Effector CD4-positive, alpha-beta T cell (primary cell): ENCODE measurements at regions not wholly inside any gene's neighbourhood (a gene's known extent, or its start where the extent isn't known, plus 50 kb on each side); places are given as distances from the start of the nearest gene placed in this dataset.

Source experiments
- DNase-seq: peaks from one replicate; pipeline ENCODE4 v3.0.0-alpha.2; 2020

DNA sequence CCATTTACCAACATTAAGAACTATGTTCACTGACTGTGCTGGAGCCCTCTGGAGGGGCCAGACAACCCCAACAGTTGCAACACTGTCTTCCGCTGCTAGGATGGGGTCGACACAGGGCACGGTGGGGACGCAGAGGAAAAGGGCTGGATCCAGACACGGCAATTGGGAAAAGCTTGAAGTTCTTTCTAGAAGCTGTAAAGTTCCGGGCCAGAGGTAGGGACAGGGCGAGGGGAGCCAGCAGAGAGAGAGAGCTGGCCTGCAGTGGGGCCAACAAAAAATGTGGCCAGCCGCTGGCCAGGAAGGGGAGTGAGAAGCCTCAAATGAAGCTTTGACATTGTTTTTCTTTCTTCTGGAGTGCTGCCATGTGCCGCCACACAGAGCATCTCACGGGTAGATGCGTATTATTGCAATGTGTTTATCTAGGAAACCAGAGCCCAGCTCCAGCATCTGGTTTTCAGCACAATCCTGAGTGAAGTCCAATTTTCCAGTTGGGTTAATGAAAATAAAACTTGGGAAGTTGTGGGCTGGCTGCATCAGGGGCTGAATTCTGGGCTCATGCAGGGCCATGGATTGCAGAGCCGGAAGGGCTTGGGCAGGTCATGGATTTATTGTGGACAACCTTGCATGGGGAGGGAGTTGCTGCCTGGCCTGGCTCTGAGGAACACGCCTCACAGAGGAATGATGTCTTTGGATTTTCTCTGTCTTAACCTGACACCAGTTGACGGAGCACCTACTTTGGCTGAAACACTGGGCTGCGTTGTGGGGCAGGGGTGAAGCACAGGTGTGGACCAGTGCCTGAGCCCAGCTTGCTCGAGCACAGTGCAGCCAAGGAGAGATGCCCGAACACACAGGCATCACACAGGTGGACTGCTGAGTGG is 67.6 kb upstream of the AMPD3 start:
- DNase-seq = no peak

GRCh38 chr11:10388101-10388500 is 67.0 kb upstream of the AMPD3 start:
- no peak for DNase-seq

GRCh38 chr11:10388574-10388973 is 66.5 kb upstream of the AMPD3 start:
- DNase-seq = no peak

DNA sequence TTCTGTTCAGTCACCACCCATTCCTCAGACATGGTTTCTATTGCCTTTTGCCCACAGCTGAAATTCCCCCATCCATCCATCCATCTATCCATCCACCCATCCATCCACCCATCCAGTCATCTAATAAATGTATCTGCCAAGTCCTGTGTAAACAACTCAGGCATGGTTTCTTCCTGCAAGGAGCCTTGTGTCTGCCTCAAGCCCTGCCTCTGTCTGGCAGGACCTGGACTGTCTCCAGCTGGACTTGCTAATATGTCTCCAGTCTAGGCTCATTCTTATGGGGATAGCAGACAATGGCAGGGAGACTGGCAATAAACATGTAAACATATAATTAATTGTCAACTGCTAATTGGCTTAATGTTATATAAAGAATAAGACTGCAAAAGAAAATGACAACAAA is 64.7 kb upstream of the AMPD3 start:
- DNase-seq = no peak

GRCh38 chr11:10392095-10393079 is 62.7 kb upstream of the AMPD3 start:
- DNase-seq = no peak

DNA sequence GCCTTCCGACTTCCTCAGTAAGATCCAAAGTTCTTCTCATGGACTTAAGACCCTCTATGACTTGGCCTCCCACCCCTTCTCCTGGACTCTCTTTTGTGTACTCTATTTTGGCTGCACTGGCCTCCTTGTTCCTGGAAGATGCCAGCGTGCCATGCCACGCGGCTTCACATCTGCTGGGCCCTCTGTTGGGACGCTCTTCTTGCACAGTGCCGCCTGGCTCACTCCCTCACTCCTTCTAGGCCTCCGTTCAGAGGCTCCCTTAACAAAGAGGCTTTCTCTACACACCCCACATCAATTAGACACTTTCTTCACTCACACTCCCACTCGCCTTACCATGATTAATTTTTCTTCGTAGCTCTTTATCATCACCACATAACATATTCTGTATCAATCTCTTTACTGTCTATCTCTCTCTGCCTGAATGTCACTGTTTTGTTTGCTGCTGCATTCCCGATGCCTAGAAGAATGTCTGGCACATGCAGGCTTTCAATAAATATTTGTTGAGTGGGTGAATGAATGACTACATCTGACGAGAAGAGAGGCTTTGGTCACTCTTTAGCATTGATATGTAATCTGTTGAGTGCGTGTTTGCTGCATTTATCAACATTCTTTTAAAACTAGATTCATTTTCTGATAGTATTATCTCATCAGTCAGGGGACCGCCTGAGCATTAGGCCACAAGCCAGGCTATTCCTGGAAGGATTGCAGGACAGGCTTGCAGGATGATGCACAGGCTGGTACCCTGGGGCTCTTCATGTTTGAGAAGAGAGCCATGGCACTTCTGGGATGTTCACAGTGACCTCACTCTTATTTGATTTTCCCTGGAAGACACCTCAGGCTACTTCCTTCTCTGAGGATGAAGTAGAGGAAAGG is 60.6 kb upstream of the AMPD3 start:
- DNase-seq = no peak

GRCh38 chr11:10395166-10395897 is 59.7 kb upstream of the AMPD3 start:
- no peak for DNase-seq

DNA sequence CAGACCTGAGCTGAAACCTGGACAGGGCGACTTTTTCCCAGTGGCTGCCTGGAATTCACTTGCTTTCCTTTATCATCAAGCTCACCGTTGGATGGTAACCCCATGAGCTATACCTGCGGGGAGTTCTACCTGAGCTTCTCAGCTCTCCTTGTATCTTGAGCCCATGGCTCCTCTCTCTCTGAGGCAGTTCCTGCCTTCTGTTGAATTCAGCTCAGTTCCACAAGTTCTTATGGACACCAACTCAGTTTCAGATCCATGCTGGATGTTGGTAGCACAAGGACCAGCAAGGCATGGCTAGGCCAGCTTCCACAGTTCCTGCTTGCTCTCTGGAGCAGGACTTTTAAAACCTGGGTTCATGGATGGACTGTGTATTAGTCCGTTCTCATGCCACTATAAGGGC is 58.3 kb upstream of the AMPD3 start:
- no peak for DNase-seq

DNA sequence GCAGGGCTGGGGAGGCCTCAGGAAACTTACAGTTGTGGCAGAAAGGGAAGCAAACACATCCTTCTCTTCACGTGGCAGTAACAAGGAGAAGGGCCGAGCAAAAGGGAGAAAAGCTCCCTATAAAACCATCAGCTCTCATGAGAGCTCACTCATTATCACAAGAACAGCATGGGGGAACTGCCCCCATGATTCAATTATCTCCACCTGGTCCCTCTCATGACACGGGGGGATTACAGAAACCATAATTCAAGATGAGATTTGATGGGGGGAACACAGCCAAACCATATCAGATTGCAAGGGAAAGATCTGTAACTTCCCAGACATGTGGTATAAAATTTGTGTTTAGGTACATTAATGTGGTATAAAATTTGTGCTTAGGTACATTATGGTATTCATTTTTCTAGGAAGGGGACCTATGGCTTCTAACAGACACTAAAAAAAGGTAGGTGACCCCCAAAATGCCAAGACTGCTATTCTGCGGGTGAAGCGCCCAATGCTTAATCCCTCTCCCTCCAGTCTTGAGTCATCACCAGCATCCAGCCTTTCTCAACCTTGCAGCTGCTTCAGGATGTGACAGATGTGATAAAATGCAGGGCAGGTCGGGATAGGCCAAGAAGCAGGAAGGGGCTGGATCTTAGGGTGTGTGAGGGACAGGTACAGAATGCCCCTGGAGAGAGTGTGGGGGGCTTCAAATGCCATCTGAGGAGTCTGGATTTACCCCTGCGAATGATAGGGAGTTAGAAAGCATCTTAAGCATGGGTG is 57.7 kb upstream of the AMPD3 start:
- no peak for DNase-seq

GRCh38 chr11:10398525-10398924 is 56.5 kb upstream of the AMPD3 start:
- no peak for DNase-seq

GRCh38 chr11:10400856-10401255 is 54.2 kb upstream of the AMPD3 start:
- no peak for DNase-seq

- DNase-seq = no peak
Measured at GRCh38 chr11:10401256-10401655, 53.8 kb upstream of the AMPD3 start.

- DNase-seq = no peak
Measured at GRCh38 chr11:10401696-10402392, 53.2 kb upstream of the AMPD3 start.
